Left renal pelvis (tissue), 4 donors: ENCODE measurements at regions not wholly inside any gene's neighbourhood (a gene's known extent, or its start where the extent isn't known, plus 50 kb on each side); places are given as distances from the start of the nearest gene placed in this dataset.

Experiments used
- DNase-seq, 4 donors: peaks; one replicate each; pipeline ENCODE4 v3.0.0-alpha.2; 2013; ENCODE audit warnings: low read depth in 4 of 4, low spot score in 3 of 4

GRCh38 chr12:40614923-40615322, 77.3 kb upstream of the CNTN1 start:
- no peak for DNase-seq

DNA sequence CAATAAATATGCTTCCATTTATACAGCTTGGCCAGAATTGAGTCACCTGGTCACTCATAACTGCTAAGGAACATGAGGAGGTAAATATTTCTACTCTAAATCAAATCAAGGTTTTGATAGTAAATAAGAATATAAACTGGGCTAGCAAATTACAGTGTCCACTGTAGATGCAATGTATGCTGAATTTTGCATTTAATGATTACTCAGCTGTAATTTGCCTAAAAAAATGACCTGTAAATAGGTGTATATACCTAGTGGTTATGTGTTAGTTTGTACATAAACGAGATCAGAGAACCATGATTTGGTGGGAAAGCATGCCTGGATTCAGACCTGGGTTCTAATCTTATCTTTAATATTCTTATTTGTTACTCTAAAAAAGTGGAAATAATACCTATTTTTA, 76.6 kb upstream of the CNTN1 start:
- no peak for DNase-seq

DNA sequence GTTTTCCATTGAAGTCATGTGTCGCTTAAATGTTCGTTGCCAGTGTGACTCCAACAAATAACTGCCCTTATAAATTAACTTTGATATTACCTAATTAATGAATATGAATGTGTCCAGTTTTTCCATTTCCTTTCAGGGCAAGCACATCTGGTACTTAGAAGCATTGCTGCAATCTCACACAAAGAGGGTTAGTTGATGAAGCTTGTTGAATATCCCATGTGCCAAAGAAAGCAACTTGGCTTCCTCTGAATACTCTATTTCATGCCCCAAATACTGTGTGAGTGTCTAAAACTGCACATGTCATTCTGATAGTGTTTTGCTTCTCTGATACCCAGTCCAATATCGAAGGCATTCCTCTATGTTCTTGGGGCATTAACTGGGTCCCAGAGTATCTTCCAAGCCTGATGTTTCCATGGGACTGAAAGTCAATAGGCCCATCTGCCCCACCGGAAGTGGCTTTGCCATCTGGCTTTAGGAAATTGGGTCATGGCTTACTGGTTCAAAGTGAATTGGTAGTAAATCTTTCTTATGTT, 75.8 kb upstream of the CNTN1 start:
- DNase-seq = no peak

DNA sequence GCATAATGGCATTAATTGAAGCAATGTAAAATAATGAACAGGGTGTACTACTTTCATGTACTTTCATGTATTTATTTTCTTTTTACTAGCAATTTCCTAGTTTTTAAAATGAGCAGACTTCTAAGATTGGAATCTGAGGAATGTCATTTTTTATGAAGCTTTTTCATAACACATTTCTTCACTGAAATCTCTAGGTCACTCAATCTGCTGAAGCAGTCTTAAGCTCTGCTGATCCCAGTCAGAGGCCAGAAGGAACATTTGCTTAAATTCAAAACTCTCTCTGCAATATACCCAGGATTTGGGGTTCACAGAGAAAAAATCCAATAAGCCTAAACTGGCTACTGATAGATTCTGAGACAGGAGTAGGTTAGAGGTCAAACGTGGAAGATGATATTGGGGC, 73.6 kb upstream of the CNTN1 start:
- no peak for DNase-seq

GRCh38 chr12:40620564-40621019, 71.6 kb upstream of the CNTN1 start:
- DNase-seq = no peak

DNA sequence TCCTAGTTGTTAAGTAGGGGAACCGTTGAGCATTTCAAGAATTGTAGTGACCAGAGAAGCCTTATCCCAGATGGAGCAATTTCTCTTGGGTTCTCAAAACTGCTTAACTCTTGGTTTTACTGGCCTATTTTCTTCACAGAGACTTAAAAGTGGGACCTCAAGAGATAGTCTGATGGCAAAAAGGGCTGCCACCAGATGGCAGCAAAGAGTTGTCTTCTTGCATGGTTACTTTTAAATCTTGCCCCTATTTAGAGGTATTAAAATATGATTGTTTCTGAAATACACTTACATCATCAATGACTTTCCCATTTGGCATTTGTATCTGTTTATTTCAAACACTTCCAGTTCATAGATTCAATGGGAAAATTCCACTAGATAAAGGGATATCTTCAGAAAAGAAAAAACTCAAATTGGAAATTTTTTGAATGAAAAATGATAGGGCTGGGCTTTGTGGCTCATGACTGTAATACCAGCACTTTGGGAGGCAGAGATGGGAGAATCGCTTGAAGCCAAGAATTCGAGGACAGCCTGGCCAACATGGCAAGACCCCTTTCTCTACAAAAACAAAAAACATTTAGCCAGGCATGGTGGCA, 69.9 kb upstream of the CNTN1 start:
- DNase-seq = peak in 3 of 4 donors; percentile 29 to 35 (median 35)

DNA sequence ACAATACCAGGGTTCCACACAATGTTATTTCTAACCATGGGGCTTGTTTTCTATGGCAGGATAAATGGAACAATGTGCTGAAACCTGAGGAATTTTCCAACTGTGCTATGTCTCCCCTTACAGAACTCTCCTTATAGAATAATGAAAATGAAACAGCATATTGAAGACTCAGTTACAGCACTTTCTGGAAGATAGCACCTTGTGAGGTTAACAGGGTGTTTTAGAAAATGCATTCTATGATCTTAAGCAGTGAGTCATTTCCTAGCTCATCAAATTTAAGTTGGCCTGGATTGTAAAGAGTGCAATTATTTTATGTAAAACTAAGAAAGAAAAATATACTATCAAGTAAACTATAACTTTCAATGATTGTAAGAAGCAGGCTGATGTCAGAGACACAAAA, 60.1 kb upstream of the CNTN1 start:
- DNase-seq = no peak

GRCh38 chr12:40632933-40633332, 59.3 kb upstream of the CNTN1 start:
- DNase-seq = no peak

- no peak for DNase-seq
Measured at GRCh38 chr12:40634517-40635131, 57.6 kb upstream of the CNTN1 start.

- no peak for DNase-seq
Measured at GRCh38 chr12:40635141-40635731, 57.0 kb upstream of the CNTN1 start.
